Coronary artery (tissue), 2 donors: ENCODE measurements at regions not wholly inside any gene's neighbourhood (a gene's known extent, or its start where the extent isn't known, plus 50 kb on each side); places are given as distances from the start of the nearest gene placed in this dataset.

Experiments used
- DNase-seq: peaks from one replicate; pipeline ENCODE4 v3.0.0-alpha.2; 2017; ENCODE audit warnings: low spot score
- H3K27ac ChIP-seq, 2 donors: fragments of 200-600 bp; sonication (generic); one replicate each; pipeline ENCODE4 v1.5.1; 2016 to 2019
- H3K4me3 ChIP-seq: fragments of 200-600 bp; sonication (generic); 2 replicates; pipeline ENCODE4 v1.5.1; 2016; ENCODE audit warnings: mild to moderate bottlenecking, moderate library complexity
- TF ChIP-seq, protein P1 (sequence below): fragments of 200-600 bp; sonication (generic); IDR thresholded peaks from one replicate; pipeline ENCODE4 v1.5.1; 2019; ENCODE audit warnings: antibody characterized with exemption

DNA sequence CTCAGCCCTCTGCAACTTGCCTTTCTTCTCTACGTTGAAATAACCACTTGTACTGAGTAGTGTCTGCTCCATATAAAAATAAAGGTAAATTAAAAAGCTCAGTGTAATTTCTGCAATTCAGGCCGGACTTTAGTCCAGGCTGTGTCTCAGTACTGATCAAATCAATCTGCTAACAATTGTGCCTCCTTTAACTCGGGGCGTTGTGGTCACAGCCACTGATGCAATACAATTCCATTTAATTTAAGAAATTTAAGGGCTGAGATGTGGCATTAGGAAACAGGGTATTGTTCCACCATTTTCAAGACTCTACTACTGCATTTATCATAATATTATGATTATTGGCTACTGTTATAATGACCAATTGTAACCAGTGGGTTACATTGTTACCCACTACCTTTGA, 60.0 kb upstream of the NPAS2 start:
- TF ChIP-seq, protein P1, sequence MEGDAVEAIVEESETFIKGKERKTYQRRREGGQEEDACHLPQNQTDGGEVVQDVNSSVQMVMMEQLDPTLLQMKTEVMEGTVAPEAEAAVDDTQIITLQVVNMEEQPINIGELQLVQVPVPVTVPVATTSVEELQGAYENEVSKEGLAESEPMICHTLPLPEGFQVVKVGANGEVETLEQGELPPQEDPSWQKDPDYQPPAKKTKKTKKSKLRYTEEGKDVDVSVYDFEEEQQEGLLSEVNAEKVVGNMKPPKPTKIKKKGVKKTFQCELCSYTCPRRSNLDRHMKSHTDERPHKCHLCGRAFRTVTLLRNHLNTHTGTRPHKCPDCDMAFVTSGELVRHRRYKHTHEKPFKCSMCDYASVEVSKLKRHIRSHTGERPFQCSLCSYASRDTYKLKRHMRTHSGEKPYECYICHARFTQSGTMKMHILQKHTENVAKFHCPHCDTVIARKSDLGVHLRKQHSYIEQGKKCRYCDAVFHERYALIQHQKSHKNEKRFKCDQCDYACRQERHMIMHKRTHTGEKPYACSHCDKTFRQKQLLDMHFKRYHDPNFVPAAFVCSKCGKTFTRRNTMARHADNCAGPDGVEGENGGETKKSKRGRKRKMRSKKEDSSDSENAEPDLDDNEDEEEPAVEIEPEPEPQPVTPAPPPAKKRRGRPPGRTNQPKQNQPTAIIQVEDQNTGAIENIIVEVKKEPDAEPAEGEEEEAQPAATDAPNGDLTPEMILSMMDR = no peak
- no peak for DNase-seq
- Histone ChIP-seq H3K27ac (no peak overlapping the region), H3K4me3 (no peak overlapping the region)

DNA sequence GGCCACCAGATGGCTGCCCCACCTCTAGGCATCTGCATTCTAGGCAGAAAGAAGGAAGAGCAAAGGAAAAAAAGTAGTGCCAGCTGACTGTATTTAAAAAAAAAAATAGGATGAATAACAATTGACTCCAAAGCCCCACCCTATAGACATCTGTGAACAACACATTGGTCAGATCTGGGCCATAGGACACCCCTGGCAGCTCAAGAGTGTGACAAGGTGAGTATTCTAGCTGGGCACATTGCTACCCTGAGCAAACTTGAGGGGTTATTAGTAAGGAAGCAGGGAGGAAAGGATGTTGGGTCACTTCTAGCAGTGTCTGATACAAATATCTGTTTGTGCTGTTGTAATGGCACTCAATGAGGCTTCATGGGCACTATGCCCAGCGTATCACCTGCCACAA, 58.6 kb upstream of the NPAS2 start:
- Histone ChIP-seq H3K4me3 (no peak overlapping the region), H3K27ac (no peak overlapping the region)
- no peak for DNase-seq
- TF ChIP-seq, protein P1 = no peak

DNA sequence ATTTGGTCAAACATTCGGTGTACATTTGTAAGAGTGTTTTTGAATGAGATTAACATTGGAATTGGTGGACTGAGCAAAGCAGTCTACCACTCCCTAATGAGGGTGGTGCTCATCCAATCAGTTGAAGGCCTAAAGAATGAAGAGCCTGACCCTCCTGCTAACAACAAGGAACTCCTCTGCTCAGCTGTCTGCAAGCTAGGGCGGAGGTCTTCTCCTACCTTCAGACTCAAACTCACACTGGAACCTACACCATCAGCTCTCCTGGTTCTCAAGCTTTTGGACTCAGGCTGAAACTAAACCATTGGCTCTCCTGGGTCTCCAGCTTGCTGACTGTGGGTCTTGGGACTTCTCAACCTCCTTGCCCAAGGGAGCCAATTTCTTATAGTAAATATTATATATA, 55.5 kb upstream of the NPAS2 start:
- no peak for DNase-seq
- TF ChIP-seq, protein P1 = no peak
- H3K4me3 ChIP-seq = no peak overlapping the region
- H3K27ac ChIP-seq = no peak overlapping the region

- Histone ChIP-seq H3K4me3 (no peak overlapping the region), H3K27ac (no peak overlapping the region)
- TF ChIP-seq, protein P1 = no peak
- DNase-seq = no peak
Observed at GRCh38 chr2:100765481-100765880, 54.5 kb upstream of the NPAS2 start.

DNA sequence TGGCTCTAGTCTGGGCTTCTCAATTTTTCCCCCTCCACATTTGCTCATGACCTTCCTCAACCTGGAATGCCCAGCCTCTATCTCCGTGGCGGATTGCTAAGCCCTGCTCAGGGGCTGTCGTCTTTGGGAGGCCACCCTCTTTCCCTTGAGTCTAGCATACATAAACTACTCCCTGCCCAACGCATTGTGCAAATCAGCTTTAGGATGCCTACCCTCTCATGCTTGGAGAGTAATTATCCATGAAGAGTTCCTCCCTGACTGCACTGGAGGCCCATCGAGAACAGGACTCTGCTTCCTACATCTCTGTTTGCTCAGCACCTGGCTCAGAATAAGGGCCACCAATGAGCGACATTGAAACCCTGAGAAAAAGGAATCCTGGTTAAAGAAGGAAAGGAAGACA, 53.7 kb upstream of the NPAS2 start:
- DNase-seq = no peak
- TF ChIP-seq, protein P1 = no peak
- Histone ChIP-seq H3K4me3 (no peak overlapping the region), H3K27ac (no peak overlapping the region)

DNA sequence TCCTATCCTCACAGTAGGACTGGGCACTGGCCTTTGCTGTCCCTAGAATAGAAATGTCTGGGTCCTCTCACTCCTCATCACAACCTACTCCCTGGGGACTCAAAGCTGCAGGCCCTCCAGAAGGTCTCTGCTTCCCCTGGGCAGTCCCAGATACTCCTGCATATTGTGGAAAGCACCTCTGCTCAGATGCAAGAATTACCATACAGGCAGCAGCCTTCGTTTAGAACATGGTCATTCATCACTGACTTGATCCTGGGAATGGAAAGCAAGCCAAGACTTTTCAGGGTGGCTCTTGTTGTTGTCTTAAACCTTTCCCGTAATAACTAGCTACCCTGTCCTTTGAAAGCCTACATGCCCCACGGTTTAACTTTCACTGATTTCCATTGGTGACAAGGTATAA, 53.1 kb upstream of the NPAS2 start:
- Histone ChIP-seq H3K27ac (no peak overlapping the region), H3K4me3 (no peak overlapping the region)
- no peak for DNase-seq
- TF ChIP-seq, protein P1 = no peak

- H3K4me3 ChIP-seq = no peak overlapping the region
- DNase-seq = no peak
- no peak overlapping the region for H3K27ac ChIP-seq
- TF ChIP-seq, protein P1 = no peak
Observed at GRCh38 chr2:100767224-100767653, 52.7 kb upstream of the NPAS2 start.
